Ishikawa (cell line): ENCODE measurements at regions not wholly inside any gene's neighbourhood (a gene's known extent, or its start where the extent isn't known, plus 50 kb on each side); places are given as distances from the start of the nearest gene placed in this dataset.

ENCODE experiments used
- CEBPB ChIP-seq: IDR thresholded peaks from 2 replicates; pipeline ENCODE4 v1.6.1; 2012
- EGR1 ChIP-seq: IDR thresholded peaks from 2 replicates; pipeline ENCODE4 v1.6.1; 2012
- EP300 ChIP-seq: IDR thresholded peaks from 2 replicates; pipeline ENCODE4 v1.6.1; 2012; ENCODE audit warnings: borderline replicate concordance
- FOXM1 ChIP-seq: IDR thresholded peaks from 2 replicates; pipeline ENCODE4 v1.6.1; 2012; ENCODE audit warnings: low read depth, borderline replicate concordance
- RAD21 ChIP-seq: IDR thresholded peaks from 2 replicates; pipeline ENCODE4 v1.6.1; 2012; ENCODE audit warnings: low read depth
- TAF1 ChIP-seq: IDR thresholded peaks from 2 replicates; pipeline ENCODE4 v1.6.1; 2012; ENCODE audit warnings: low read depth, mild to moderate bottlenecking
- TEAD4 ChIP-seq: IDR thresholded peaks from 2 replicates; pipeline ENCODE4 v1.6.1; 2012
- YY1 ChIP-seq: IDR thresholded peaks from 2 replicates; pipeline ENCODE4 v1.6.1; 2012; ENCODE audit warnings: low read depth
- ZBTB7A ChIP-seq: IDR thresholded peaks from 2 replicates; pipeline ENCODE4 v1.6.1; 2012; ENCODE audit warnings: low read depth
- TF ChIP-seq, protein P1 (sequence below): IDR thresholded peaks from 2 replicates; pipeline ENCODE4 v1.6.1; 2012
- TF ChIP-seq, protein P2 (sequence below): IDR thresholded peaks from 2 replicates; pipeline ENCODE4 v1.6.1; 2012
- TF ChIP-seq, protein P3 (sequence below): IDR thresholded peaks from 2 replicates; pipeline ENCODE4 v1.6.1; 2012; ENCODE audit warnings: low read depth, mild to moderate bottlenecking

DNA sequence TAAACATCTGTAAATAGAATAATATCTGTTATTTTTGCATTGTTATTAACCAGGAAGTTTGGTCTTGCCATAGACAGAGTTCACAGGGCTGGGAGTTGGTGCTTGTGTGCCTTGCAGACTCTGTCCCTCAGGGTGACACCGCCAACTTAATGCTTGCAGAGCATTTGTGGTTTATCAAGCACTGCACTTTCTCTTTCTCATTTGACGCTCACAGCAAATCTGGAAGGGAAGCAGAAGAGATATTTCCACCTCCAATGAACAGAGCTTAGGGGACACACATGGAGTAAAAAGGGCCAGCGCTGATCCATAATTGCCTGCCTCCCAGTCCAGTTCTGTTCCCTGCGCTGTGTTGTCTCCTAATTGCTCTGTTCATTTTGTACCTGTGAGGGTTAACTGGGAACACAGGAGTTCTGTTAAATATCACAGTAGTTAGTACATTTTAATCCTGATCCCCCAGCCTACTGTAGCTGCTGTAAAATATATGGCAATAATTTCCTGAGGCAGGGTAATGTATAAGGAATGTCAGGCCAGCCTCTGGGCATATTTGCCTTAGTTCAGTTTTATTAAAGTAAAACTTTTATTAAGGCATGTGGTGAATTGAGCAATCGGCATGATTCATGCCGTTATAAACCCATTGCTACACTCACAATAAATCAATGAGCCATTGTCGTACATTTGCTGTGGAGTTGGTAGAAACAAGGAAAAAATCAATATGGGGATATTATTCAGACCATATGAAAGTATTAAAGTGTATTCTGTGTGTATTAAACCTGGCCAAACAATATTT is 182.5 kb upstream of the OSR1 start:
- TF ChIP-seq, protein P1, sequence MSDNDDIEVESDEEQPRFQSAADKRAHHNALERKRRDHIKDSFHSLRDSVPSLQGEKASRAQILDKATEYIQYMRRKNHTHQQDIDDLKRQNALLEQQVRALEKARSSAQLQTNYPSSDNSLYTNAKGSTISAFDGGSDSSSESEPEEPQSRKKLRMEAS: no peak
- TF ChIP-seq, protein P2, sequence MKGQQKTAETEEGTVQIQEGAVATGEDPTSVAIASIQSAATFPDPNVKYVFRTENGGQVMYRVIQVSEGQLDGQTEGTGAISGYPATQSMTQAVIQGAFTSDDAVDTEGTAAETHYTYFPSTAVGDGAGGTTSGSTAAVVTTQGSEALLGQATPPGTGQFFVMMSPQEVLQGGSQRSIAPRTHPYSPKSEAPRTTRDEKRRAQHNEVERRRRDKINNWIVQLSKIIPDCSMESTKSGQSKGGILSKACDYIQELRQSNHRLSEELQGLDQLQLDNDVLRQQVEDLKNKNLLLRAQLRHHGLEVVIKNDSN: no peak
- TF ChIP-seq EP300 (no peak), EGR1 (no peak), YY1 (no peak), TEAD4 (no peak), RAD21 (no peak), ZBTB7A (no peak), FOXM1 (no peak), CEBPB (0 out of 2 replicates have a peak, but pooled peaks have one; percentile 44), TAF1 (no peak)
- TF ChIP-seq, protein P3, sequence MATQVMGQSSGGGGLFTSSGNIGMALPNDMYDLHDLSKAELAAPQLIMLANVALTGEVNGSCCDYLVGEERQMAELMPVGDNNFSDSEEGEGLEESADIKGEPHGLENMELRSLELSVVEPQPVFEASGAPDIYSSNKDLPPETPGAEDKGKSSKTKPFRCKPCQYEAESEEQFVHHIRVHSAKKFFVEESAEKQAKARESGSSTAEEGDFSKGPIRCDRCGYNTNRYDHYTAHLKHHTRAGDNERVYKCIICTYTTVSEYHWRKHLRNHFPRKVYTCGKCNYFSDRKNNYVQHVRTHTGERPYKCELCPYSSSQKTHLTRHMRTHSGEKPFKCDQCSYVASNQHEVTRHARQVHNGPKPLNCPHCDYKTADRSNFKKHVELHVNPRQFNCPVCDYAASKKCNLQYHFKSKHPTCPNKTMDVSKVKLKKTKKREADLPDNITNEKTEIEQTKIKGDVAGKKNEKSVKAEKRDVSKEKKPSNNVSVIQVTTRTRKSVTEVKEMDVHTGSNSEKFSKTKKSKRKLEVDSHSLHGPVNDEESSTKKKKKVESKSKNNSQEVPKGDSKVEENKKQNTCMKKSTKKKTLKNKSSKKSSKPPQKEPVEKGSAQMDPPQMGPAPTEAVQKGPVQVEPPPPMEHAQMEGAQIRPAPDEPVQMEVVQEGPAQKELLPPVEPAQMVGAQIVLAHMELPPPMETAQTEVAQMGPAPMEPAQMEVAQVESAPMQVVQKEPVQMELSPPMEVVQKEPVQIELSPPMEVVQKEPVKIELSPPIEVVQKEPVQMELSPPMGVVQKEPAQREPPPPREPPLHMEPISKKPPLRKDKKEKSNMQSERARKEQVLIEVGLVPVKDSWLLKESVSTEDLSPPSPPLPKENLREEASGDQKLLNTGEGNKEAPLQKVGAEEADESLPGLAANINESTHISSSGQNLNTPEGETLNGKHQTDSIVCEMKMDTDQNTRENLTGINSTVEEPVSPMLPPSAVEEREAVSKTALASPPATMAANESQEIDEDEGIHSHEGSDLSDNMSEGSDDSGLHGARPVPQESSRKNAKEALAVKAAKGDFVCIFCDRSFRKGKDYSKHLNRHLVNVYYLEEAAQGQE: no peak
